Keratinocyte (primary cell): ENCODE measurements at regions not wholly inside any gene's neighbourhood (a gene's known extent, or its start where the extent isn't known, plus 50 kb on each side); places are given as distances from the start of the nearest gene placed in this dataset.

Experiments
- EZH2 ChIP-seq: IDR thresholded peaks from one replicate; pipeline ENCODE4 v1.6.1; 2012; ENCODE audit warnings: inconsistent platforms, mild to moderate bottlenecking, low read length, moderate library complexity
- TF ChIP-seq, protein P1 (sequence below), 3 experiments: IDR thresholded peaks in 1 of 3; conservative IDR thresholded peaks in 1 of 3; optimal IDR thresholded peaks in 1 of 3; 2 replicates in 2 of 3; 3 replicates in 1 of 3; pipeline versions ENCODE3 to v1.5.1; 2011; ENCODE audit warnings: low read length in 3 of 3, mild to moderate bottlenecking in 3 of 3, moderate library complexity in 2 of 3, control low read depth in 1 of 3, inconsistent platforms in 1 of 3; ENCODE audit not compliant: insufficient read depth in 2 of 3; ENCODE audit errors: extremely low read depth in 1 of 3

DNA sequence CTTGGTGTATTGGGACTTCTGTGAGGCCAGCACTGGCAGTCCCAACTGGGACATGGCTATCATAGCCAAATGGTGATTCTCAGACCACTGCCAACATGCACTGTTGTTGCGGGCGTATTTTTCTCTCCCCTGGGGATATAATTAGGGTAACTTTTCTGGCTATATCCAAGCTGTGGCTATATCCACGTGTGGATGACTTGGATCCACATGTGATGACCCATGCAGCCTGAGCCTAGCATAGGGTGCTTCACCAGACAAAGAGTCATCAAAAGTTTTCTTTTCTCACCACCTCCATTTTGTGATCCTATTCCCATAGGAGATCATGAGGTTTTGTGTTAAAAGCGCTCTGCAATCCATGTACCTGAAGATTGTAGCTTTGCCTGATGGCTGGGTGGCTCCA, 51.2 kb upstream of the CSF3R start:
- TF ChIP-seq, protein P1, sequence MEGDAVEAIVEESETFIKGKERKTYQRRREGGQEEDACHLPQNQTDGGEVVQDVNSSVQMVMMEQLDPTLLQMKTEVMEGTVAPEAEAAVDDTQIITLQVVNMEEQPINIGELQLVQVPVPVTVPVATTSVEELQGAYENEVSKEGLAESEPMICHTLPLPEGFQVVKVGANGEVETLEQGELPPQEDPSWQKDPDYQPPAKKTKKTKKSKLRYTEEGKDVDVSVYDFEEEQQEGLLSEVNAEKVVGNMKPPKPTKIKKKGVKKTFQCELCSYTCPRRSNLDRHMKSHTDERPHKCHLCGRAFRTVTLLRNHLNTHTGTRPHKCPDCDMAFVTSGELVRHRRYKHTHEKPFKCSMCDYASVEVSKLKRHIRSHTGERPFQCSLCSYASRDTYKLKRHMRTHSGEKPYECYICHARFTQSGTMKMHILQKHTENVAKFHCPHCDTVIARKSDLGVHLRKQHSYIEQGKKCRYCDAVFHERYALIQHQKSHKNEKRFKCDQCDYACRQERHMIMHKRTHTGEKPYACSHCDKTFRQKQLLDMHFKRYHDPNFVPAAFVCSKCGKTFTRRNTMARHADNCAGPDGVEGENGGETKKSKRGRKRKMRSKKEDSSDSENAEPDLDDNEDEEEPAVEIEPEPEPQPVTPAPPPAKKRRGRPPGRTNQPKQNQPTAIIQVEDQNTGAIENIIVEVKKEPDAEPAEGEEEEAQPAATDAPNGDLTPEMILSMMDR (optimal IDR thresholded peaks at IDR 0.05 in 1 of 3, IDR thresholded peaks at IDR 0.05 in 1 of 3, conservative IDR thresholded peaks at IDR 0.05 in 1 of 3; ENCODE audit: extremely low read depth in 1 of 3, insufficient read depth in 2 of 3, low read length in 3 of 3) = no peak
- TF ChIP-seq EZH2 = no peak
